Esophagus (tissue), 2 donors: ENCODE measurements at regions not wholly inside any gene's neighbourhood (a gene's known extent, or its start where the extent isn't known, plus 50 kb on each side); places are given as distances from the start of the nearest gene placed in this dataset.
"Not testable (repeated sequence)": the region's sequence is repeated elsewhere in the genome, so short reads cannot be mapped to it uniquely, and the experiment has no call there.

Experiments used
- H3K27ac ChIP-seq, 2 donors: one replicate each; pipeline ENCODE4 v1.5.1; 2013; ENCODE audit warnings: low read depth in 2 of 2, mild to moderate bottlenecking in 2 of 2, inconsistent platforms in 1 of 2, low read length in 1 of 2, moderate library complexity in 1 of 2
- H3K27me3 ChIP-seq, 2 donors: one replicate each; pipeline ENCODE4 v1.6.1; 2013; ENCODE audit warnings: low read length in 2 of 2, control low read depth in 1 of 2, mild to moderate bottlenecking in 1 of 2; ENCODE audit not compliant: insufficient read depth in 2 of 2, control insufficient read depth in 1 of 2
- H3K36me3 ChIP-seq, 2 donors: one replicate each; pipeline ENCODE4 v1.6.1; 2013; ENCODE audit warnings: low read length in 1 of 2; ENCODE audit not compliant: control insufficient read depth in 2 of 2, insufficient read depth in 2 of 2
- H3K4me1 ChIP-seq, 2 donors: one replicate each; pipeline ENCODE4 v1.6.1; 2013; ENCODE audit warnings: low read length in 1 of 2; ENCODE audit not compliant: control insufficient read depth in 2 of 2, insufficient read depth in 2 of 2
- H3K4me3 ChIP-seq, 2 donors: one replicate each; pipeline ENCODE4 v1.5.1; 2013; ENCODE audit warnings: low read length in 2 of 2, mild to moderate bottlenecking in 2 of 2, low read depth in 1 of 2, moderate library complexity in 1 of 2
- H3K9me3 ChIP-seq, 2 donors: one replicate each; pipeline ENCODE4 v1.6.1; 2013; ENCODE audit warnings: mild to moderate bottlenecking in 2 of 2, low read depth in 1 of 2, low read length in 1 of 2, moderate library complexity in 1 of 2; ENCODE audit not compliant: control insufficient read depth in 2 of 2, insufficient read depth in 1 of 2
- WGBS, 2 donors: extraction: QIAGEN DNeasy Blood & Tissue Kit; methylation state at CpG; one replicate each; pipeline ENCODE4 v1.1.7; 2013; 5-methylcytosine and 5-hydroxymethylcytosine counted together
- donor health status: healthy with polysubstance abuse.
- donor health status: Bipolar disorder and iron deficiency.

DNA sequence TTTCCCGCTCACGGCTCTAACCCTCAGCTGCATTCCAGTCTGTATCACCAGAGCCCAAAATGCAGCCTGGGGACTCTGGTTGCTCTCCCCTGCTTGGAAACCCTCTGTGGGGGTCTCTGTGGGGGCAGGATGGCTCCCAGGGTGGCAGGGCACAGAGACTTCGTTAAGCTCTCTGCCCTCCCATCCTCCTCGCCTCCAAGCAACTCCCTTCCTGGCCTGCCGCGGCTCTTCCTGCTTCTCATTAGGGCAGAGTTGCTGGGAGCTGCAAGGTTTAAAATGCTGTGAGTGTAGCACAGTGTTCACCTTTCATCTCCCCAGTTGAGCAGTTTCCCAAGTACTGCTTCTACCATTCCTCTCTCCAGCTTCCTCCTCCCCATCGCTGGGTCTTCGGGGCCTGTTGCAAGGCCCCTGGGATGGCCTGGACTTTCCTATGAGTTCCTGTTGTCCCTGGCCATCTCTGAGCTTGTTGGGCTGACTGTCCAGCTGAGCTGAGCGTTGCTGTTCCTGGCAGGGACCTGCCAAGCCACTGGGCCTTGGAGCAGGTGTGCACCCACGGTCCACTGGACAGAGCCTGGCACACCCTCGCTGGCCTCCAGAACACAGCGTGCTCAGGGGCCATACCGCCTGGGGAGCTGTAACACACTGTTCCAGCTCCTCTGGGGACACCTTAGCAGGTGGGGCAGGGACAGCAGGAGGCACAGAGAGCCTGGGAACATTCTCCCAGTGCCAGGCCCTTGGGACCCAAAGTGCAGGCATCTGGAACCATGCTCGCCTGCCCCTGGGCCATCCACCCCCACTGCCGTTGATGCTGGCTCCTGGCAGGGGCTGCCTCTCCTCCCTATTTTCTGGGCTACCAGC lies 188.4 kb downstream of the C9orf50 start:
- Histone ChIP-seq H3K36me3 (no peaks in the 10 kb centered on the region), H3K9me3 (no peaks in the 10 kb centered on the region), H3K4me1 (peaks cover 0 to 4% of the 10 kb centered on the region in 2 donors), H3K27me3 (no peaks in the 10 kb centered on the region), H3K4me3 (no peak overlapping the region), H3K27ac (no peak overlapping the region)
- 57 to 59% methylated on average over 15 of the region's 15 CpGs for WGBS, 2 donors

DNA sequence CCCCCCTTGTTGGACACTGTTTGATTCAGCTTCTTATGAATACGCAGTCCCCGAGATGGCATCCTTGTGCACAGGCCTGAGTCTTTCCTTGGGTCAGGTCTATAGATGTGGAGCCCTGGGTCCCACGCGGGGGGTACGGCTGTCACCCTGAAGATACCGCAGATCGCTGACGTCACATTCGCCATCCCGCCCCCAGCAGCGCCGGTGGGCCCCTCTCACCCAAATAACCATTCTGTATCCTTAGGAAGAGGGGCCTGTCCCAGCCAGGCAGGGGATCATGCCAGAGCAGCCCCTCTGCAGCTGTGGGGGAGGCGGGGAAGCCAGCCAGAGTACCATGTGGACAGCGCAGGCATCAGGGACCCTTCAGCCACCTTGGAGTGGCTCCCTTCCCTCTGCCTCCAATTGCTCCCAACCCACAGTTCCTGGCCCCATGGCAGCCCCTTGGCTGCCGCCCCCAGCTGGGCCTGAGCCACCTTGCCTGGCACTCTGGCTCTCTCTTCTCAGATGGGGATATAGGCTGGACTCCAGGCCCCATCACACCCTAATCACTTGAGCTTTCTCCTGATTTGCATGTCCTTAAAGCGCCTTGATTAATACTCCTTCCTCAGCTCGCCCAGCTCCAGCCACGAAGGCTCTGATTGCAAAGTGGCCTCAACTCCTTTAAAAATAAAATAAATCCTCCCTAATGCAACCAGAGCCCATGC lies 189.8 kb downstream of the C9orf50 start:
- no peak overlapping the region for H3K4me3 ChIP-seq
- H3K27me3 ChIP-seq: no peaks in the 10 kb centered on the region
- no peaks in the 10 kb centered on the region for H3K36me3 ChIP-seq
- no peak overlapping the region for H3K27ac ChIP-seq
- 85 to 88% methylated on average over 18 of the region's 18 CpGs for WGBS, 2 donors
- H3K9me3 ChIP-seq: no peaks in the 10 kb centered on the region
- no peaks in the 10 kb centered on the region for H3K4me1 ChIP-seq

- H3K27me3 ChIP-seq: no peaks in the 10 kb centered on the region
- 79 to 87% methylated on average over 9 of the region's 9 CpGs for WGBS, 2 donors
- H3K27ac ChIP-seq: no peak overlapping the region
- H3K9me3 ChIP-seq: no peaks in the 10 kb centered on the region
- H3K36me3 ChIP-seq: no peaks in the 10 kb centered on the region
- H3K4me1 ChIP-seq: no peaks in the 10 kb centered on the region
- no peak overlapping the region for H3K4me3 ChIP-seq
Observed at GRCh38 chr9:129428864-129429577, 191.9 kb downstream of the C9orf50 start.

- peaks cover 0 to 4% of the 10 kb centered on the region in 2 donors for H3K4me1 ChIP-seq
Observed at GRCh38 chr9:129427149-129427548, 193.8 kb downstream of the C9orf50 start.

DNA sequence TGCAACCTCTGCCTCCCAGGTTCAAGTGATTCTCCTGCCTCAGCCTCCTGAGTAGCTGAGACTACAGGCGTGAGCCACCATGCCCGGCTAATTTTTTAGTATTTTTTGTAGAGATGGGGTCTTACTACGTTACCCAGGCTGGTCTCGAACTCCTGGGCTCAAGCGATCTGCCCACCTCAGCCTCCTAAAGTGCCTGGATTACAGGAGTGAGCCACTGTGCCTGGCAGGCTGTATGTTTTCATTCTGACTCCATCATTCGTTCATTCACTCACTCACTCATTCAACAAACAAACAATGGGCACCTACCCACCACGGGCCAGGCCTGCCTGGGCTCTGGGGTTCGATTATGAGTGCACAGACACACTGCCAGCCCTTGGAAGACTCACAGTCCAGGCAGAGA lies 197.1 kb downstream of the C9orf50 start:
- H3K9me3 ChIP-seq, H3K27ac ChIP-seq, H3K27me3 ChIP-seq, H3K36me3 ChIP-seq, H3K4me1 ChIP-seq, H3K4me3 ChIP-seq: not testable (repeated sequence)
- 89 to 90% methylated on average over 8 of the region's 8 CpGs for WGBS, 2 donors

More at GRCh38 chr9:129427149-129427548, 193.8 kb downstream of the C9orf50 start:
- Histone ChIP-seq H3K27ac (no peak overlapping the region), H3K9me3 (no peaks in the 10 kb centered on the region), H3K36me3 (no peaks in the 10 kb centered on the region), H3K4me3 (no peak overlapping the region), H3K27me3 (no peaks in the 10 kb centered on the region)
- WGBS, 2 donors: 75 to 80% methylated on average over 9 of the region's 9 CpGs

DNA sequence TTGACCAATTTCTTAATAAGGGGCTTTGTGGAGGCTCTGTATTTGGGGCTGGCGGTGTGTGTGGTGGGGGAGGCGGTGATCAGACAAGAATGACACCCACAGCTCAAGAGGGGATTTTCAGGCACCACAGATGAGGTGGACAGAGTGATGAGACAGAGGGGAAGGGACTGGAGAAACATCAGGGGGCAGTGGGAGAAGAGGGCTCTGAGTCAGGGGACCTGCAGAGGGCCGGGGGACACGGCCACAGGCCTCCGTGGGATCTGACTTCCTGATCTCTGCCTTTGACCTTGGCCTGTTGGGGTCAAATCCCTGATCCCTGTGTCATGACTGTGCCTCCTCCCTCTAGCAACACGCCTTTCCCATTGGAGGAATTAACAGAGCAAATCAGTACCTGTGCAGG lies 197.7 kb downstream of the C9orf50 start:
- Histone ChIP-seq H3K27ac (no peak overlapping the region), H3K4me3 (no peak overlapping the region), H3K9me3 (no peaks in the 10 kb centered on the region), H3K36me3 (no peaks in the 10 kb centered on the region), H3K27me3 (no peaks in the 10 kb centered on the region), H3K4me1 (peaks cover 0 to 4% of the 10 kb centered on the region in 2 donors)
- 76 to 78% methylated on average over 6 of the region's 6 CpGs for WGBS, 2 donors

DNA sequence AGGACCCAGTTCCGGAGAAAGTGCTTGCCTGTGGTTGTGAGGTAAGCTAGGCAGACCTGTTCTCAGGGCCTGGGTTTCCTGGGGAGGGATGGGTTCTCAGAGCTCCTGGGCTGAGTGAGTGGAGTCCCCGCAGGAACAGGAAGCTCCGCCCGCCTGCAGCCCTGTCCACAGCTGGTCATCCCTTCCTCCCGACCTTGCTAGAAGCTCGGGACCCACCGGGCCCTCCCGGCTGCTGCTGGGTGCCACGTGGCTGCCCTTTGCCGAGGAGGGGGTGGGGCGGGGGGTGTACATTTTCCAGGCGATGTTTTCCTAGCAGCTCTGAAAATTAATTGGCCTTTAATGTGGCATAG lies 198.1 kb downstream of the C9orf50 start:
- Histone ChIP-seq H3K4me1 (peaks cover 0 to 4% of the 10 kb centered on the region in 2 donors), H3K4me3 (no peak overlapping the region), H3K27me3 (no peaks in the 10 kb centered on the region), H3K36me3 (no peaks in the 10 kb centered on the region), H3K27ac (peak overlapping the region in 1 of 2 donors; percentile 26), H3K9me3 (no peaks in the 10 kb centered on the region)
- WGBS, 2 donors: 51 to 62% methylated on average over 12 of the region's 12 CpGs

- Histone ChIP-seq H3K4me1 (peaks cover 0 to 4% of the 10 kb centered on the region in 2 donors), H3K4me3 (no peak overlapping the region), H3K27ac (peak overlapping the region in 1 of 2 donors; percentile 26), H3K36me3 (no peaks in the 10 kb centered on the region), H3K9me3 (no peaks in the 10 kb centered on the region), H3K27me3 (no peaks in the 10 kb centered on the region)
- 53 to 62% methylated on average over 11 of the region's 11 CpGs for WGBS, 2 donors
Observed at GRCh38 chr9:129422032-129422842, 198.7 kb downstream of the C9orf50 start.

DNA sequence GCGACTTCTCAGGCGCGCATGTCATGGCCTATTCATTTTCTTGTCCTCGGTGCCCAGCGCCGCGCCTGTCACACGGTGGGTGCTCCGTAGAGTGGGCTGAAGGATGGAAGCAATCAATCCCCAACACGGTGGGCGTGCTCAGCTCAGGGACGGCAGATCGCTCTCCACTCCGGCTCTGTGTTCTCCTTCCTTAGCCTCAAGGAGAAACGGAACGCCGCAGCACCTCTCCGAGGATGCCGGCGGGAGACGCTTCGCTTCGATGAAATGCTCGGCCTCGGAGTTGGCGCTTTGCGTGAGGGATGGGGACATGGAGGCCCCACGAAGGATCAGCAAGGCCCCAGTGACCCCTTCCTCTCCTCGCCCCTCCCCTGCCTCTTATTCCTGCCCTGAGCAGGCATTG lies 199.5 kb downstream of the C9orf50 start:
- no peaks in the 10 kb centered on the region for H3K9me3 ChIP-seq
- 86 to 89% methylated on average over 29 of the region's 29 CpGs for WGBS, 2 donors

More for the DNA sequence above, 199.5 kb downstream of the C9orf50 start:
- no peak overlapping the region for H3K27ac ChIP-seq
- no peaks in the 10 kb centered on the region for H3K27me3 ChIP-seq
- H3K4me1 ChIP-seq: peaks cover 0 to 4% of the 10 kb centered on the region in 2 donors
- H3K36me3 ChIP-seq: no peaks in the 10 kb centered on the region
- no peak overlapping the region for H3K4me3 ChIP-seq
